ENCODE measurements at regions not wholly inside any gene's neighbourhood (a gene's known extent, or its start where the extent isn't known, plus 50 kb on each side); places are given as distances from the start of the nearest gene placed in this dataset.

DNA sequence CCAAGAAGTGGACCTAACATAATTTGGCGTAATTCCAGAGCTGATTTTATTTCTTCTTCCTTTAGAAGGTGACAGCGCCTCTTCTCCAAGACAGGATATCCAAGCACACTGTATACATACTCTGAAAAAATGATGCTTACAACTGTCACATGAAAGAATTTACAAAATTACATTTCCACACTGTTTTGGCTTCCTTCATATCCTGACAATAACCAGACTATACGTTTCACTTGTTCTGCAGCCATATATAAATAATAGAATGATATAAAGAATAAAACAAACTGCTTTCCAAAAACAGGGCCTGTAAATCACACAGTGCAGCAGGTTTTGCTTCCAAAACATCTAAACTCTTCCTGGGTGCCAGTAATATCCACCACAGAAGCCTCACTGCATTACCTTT, 141.6 kb downstream of the FBXO8 start:
- TF ChIP-seq, protein P1, sequence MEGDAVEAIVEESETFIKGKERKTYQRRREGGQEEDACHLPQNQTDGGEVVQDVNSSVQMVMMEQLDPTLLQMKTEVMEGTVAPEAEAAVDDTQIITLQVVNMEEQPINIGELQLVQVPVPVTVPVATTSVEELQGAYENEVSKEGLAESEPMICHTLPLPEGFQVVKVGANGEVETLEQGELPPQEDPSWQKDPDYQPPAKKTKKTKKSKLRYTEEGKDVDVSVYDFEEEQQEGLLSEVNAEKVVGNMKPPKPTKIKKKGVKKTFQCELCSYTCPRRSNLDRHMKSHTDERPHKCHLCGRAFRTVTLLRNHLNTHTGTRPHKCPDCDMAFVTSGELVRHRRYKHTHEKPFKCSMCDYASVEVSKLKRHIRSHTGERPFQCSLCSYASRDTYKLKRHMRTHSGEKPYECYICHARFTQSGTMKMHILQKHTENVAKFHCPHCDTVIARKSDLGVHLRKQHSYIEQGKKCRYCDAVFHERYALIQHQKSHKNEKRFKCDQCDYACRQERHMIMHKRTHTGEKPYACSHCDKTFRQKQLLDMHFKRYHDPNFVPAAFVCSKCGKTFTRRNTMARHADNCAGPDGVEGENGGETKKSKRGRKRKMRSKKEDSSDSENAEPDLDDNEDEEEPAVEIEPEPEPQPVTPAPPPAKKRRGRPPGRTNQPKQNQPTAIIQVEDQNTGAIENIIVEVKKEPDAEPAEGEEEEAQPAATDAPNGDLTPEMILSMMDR (IDR thresholded peaks at IDR 0.05; ENCODE audit: borderline replicate concordance, insufficient read depth, low read depth, low read length), result no peak
- no peak overlapping the region for H3K4me3 ChIP-seq (ENCODE audit: low read depth, low read length)

DNA sequence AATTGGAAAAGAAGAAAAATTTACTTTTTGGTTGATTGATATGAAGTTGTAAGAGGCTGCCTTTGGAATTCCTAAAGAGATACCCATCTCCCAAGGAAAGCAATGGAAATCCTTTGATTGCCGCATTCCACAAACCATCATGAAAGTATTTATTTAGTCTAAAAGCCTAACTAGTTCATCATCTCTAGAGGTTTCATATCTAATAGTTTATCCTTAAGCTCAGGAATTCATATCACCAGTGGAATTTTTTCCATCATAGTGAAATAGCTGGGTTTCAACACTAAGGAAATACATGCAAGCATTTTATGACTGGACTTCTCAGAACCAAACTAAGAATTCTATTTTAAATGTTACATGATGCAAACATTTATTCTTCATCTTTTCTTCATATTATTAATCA, 144.9 kb downstream of the FBXO8 start:
- TF ChIP-seq, protein P1 (IDR thresholded peaks at IDR 0.05; ENCODE audit: borderline replicate concordance, insufficient read depth, low read depth, low read length), result no peak
- no peak overlapping the region for H3K4me3 ChIP-seq (ENCODE audit: low read depth, low read length)

DNA sequence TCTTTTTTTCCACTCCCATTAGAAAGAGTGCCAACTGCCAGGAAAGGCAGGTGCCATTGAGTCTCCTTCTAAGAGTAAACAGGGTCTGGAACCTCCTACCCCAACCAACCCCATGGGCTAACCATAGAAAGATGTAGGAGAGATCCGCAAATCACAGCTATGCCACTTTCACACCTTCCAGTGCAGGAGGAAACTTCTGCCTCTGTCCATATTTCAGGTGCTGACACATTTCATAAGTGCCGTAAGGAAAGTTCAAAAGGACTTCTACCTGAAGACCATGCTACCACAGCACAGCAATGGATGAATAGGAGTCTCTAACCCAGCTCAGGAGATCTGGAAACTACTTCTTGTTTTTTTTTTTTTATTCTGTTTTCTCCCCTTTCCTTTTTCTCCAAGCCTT, 145.8 kb downstream of the FBXO8 start:
- TF ChIP-seq, protein P1 (IDR thresholded peaks at IDR 0.05; ENCODE audit: borderline replicate concordance, insufficient read depth, low read depth, low read length), result no peak
- no peak overlapping the region for H3K4me3 ChIP-seq (ENCODE audit: low read depth, low read length)

DNA sequence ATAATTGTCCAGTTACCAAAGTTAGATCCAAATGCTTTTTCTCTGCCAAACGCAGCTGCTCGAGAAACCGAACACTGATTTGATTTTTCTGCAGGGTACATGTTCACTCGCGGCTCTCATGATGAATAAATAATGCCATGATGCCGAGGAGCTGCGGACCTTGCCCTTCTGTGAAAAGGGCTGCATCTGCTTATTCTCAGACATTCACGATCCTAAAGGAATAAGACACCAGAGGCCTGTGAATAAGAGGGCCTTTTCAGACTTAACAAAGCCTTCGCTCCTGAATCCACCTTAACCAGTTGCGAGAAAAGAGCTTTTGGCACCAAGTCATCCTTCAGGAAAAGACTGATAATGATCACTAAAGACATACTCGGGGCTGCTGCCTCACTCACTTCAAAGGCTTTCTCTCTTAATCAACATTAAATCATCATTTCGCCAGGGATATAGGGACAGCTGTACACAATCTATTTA, 147.5 kb downstream of the FBXO8 start:
- H3K4me3 ChIP-seq (ENCODE audit: low read depth, low read length), result no peak overlapping the region
- TF ChIP-seq, protein P1 (IDR thresholded peaks at IDR 0.05; ENCODE audit: borderline replicate concordance, insufficient read depth, low read depth, low read length), result no peak

DNA sequence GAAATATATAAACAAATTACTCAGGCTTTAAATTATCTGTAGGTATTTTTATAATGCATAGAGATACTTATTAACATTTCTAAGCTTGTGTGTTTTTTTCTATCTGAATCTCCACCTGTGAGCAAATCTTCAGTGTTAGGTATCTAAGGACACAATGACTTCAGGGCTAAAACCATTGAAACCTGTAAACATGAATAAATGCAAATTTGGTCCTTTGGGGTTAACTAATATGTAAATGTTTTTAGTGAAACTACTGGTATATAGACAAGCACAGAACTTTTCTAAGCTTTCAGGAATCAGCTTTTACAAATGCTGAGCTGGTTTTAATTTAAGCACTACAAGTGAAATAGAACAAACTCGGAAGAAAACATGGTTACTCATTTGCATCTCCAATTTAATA, 147.9 kb downstream of the FBXO8 start:
- TF ChIP-seq, protein P1 (IDR thresholded peaks at IDR 0.05; ENCODE audit: borderline replicate concordance, insufficient read depth, low read depth, low read length), result no peak
- H3K4me3 ChIP-seq (ENCODE audit: low read depth, low read length), result no peak overlapping the region

DNA sequence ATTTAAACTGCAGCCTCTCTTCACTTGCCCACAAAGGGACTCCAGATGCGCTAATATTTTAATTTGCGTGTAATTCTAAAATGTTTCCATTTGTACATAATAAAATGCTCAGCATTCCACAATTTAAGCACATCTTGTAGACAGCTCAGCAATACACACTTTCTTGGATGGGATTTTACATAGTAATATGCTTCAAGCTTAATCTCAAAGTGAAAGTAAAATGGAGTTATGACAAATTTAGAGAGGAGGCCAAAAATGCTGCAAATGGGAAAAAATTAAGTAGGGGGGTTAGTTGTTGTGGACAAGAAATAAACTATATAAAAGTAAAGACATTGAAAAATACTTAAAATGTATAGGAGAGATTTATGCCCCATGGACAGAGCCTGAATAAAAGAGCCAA, 149.1 kb downstream of the FBXO8 start:
- H3K4me3 ChIP-seq (ENCODE audit: low read depth, low read length), result no peak overlapping the region
- TF ChIP-seq, protein P1 (IDR thresholded peaks at IDR 0.05; ENCODE audit: borderline replicate concordance, insufficient read depth, low read depth, low read length), result no peak

DNA sequence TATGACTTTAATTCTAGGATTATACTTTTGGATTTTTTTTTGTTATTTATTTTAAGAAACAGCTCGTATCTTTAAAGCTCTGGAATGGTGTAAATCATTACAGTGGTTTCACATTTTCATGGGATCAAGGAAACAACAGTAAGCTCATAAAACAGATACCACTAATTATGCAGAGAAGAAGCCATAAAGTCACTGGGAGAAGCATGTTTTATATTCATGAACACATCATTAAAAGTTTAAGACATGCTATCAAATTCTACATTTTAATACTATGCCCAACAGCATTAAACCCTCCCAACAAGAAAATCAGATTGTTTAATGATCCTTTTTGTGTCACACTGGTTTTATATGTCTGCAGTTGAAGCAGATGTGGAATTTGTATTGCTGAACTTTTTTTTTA, 149.9 kb downstream of the FBXO8 start:
- no peak overlapping the region for H3K4me3 ChIP-seq (ENCODE audit: low read depth, low read length)
- TF ChIP-seq, protein P1 (IDR thresholded peaks at IDR 0.05; ENCODE audit: borderline replicate concordance, insufficient read depth, low read depth, low read length), result no peak
